ENCODE measurements at regions not wholly inside any gene's neighbourhood (a gene's known extent, or its start where the extent isn't known, plus 50 kb on each side); places are given as distances from the start of the nearest gene placed in this dataset.
"Not testable (repeated sequence)": the region's sequence is repeated elsewhere in the genome, so short reads cannot be mapped to it uniquely, and the experiment has no call there.

- DNase-seq (ENCODE audit: low read depth in 2 of 2), result not testable (repeated sequence)
These were observed 101.4 kb upstream of the FAM3C start for GRCh38 chr7:121497545-121497944.

GRCh38 chr7:121494516-121494915 lies 98.4 kb upstream of the FAM3C start:
- no peak for DNase-seq (ENCODE audit: low read depth in 2 of 2)

DNA sequence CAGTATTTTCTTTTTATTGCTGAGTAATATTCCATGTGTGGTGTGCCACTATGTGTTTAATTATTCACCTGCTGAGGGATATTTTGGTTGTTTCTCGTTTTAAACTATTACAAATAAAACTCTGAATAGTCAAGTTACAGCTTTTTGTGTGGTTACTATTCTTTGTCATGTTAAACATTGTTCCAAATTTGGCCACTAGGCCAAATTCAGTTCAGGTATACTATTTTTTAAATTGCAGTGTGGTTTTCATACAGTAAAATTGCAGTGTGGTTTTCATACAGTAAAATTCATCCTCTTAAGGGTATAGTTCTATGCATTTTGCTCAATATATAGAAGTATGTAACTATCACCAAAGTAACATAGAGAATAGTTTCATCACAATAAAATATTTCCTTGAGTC lies 97.4 kb upstream of the FAM3C start:
- DNase-seq (ENCODE audit: low read depth in 2 of 2), result no peak

- DNase-seq (ENCODE audit: low read depth in 2 of 2), result no peak
These were observed 94.2 kb upstream of the FAM3C start for GRCh38 chr7:121490309-121490708.

- no peak for DNase-seq (ENCODE audit: low read depth in 2 of 2)
These were observed 93.3 kb upstream of the FAM3C start for GRCh38 chr7:121489440-121489839.

DNA sequence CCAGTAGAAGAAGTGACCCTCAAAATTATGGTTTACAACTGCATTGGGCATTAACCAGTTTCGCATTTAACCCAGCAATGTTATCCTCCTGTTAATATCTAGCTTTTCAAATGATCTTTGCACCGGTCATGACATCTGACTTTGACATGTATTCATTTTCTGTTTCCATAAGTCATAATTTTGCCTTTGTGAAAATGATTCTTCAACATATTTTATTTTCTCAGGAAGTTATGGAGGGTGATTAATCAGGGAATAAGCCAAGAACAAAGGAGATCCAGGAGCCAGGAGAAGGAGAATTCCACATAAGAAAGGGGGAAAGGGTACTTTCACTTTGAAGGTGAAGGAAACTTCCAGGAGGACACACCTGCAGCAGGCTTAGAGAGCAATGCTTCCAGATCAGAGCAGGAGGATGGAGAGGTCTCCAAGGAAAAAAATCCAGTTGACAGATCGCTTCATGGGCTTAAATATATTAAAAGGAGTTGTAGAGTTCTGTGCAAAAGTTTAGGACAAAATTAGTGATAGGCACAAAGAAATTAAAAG lies 92.1 kb upstream of the FAM3C start:
- no peak for DNase-seq (ENCODE audit: low read depth in 2 of 2)

- DNase-seq (ENCODE audit: low read depth in 2 of 2), result no peak
These were observed 90.5 kb upstream of the FAM3C start for GRCh38 chr7:121486590-121486989.

DNA sequence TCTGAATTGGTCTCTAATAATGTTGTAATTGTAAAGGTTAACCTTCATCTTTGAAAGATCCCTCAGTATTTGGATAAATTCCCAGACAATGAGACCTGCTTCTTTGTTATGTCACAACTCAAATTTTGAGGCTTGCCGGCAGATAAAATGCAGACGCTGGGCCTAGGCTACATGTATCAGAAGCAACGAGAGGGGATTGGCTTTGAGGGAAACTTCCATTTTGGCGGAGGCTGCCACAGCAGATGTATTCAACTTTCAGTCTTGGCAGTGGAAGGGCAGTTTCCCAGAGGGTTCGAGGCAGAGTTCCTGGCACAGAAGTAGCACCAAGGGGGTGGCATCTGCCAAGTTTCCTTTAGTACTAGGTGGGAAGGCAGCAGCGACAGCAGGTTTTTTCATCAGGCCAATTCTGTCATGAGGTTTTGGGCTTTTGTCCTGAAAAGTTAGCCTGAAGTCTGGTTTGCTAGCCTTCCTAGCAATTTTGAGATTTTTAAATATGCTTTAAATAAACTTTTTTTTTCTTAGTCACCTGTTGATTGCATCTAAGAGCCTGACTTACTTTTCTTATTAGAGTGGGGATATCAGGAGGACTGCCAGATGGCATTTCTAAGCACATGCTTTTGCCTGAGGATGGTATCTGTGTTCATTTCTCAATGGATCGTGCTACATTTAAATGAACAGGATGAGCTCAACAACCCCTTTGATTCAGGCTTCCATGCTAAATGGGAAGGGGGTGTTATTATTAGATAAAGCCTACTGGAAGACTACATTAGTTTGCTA lies 89.5 kb upstream of the FAM3C start:
- DNase-seq (ENCODE audit: low read depth in 2 of 2), result no peak

- no peak for DNase-seq (ENCODE audit: low read depth in 2 of 2)
These were observed 88.1 kb upstream of the FAM3C start for GRCh38 chr7:121484089-121484763.

- no peak for DNase-seq (ENCODE audit: low read depth in 2 of 2)
These were observed 84.6 kb upstream of the FAM3C start for GRCh38 chr7:121480566-121481335.

GRCh38 chr7:121480058-121480457 lies 84.0 kb upstream of the FAM3C start:
- DNase-seq (ENCODE audit: low read depth in 2 of 2), result no peak

GRCh38 chr7:121479466-121479865 lies 83.4 kb upstream of the FAM3C start:
- no peak for DNase-seq (ENCODE audit: low read depth in 2 of 2)

DNA sequence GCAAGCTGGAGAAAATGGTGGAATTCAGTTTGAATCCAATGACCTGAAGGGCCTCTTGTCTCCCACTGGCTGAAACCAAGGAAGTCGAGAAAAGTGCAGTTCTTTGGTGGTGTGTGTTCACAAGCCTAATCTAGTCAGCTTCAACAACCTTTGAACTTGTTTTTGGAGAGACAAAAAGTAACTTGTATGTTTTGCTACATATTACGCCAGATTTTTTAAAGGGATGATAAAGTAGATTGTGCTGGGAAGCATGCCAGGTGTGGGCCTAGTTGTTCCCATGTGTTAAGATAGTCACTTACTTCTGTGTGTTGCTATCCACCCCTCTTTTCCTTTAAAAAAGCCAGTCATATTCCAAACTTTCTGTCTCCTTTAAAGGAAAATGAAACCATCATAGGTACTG lies 79.7 kb upstream of the FAM3C start:
- no peak for DNase-seq (ENCODE audit: low read depth in 2 of 2)

DNA sequence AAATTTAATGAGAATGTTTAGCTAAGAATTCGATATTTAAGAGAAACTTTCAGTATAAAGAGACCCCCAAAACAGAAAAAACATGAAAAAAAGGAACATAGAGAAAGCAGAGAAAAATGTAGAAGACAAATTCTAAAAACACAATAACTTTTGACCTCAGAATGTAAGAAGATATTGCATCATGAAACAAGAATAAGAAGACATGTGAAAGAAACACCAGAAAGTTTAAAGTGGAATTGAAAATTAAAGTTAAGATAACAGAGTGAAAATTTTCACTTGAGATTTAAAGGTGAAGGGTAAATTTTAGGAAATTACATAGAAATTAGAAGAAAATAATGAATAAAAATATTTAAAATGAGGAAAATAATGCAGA lies 78.2 kb upstream of the FAM3C start:
- DNase-seq (ENCODE audit: low read depth in 2 of 2), result no peak

DNA sequence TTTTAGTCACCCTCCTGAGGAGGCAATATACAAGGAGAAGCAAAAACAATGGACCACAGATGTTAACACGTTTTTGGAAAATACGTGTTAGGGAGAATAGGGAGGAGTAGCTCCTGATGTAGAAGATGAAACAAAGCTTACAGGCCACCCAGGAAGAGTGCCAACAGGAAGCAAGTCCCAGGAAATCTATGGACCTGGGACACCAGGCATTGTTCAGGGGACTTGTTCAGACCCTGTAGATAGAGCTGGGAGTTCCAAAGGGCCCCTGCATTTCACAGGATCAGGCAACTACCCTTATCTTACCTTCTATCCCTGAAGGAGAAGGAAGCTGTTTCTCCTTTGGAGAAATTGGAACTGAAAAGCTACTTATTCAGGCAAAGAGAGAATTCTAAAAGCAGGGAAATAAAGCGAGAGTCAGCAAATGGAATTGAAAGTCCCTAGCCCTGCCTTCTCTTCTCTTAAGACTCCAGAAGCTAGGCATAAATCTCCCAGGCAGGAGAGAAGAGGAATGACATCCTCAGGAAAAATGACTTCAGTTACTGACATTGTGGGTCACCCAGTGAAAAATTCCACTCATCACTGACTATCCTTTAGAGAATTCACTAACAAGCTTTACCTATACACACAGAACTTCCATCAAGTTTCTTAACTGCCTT lies 77.7 kb upstream of the FAM3C start:
- no peak for DNase-seq (ENCODE audit: low read depth in 2 of 2)

DNA sequence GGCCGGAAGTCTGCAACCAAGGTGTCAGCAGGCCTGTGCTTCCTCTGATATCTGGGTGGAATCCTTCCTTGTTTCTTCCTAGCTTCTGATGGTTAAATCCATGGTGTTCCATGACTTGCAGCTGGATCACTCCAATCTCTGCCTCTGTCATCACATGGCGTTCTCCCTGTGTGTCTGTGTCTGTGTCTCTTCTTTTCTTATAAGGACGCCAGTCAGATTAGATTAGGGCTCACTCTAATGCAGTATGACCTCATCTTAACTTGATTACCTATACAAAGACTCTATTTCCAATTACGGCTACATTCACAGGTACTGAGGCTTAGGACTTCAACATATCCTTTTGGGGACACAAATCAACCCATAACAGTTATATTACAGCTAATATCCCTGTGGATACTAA lies 70.3 kb upstream of the FAM3C start:
- DNase-seq (ENCODE audit: low read depth in 2 of 2), result no peak

DNA sequence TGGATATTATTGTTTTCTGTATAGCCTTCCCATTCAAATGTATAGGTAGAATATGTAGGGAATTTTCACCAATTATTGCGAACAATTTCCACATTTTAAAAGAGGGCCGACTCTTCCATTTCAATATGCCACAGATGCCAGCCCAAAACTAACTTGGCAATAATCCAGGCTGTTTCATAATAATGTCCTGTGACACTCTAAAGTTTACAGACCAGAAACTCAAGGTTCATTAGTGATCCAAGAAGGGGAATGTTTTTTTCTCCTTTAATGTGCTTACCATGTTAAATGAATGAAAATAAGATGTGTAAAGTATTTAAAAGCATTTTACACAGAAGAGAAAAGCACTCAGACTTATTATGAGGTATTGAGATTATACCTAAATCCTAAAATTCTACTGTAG lies 63.0 kb upstream of the FAM3C start:
- DNase-seq (ENCODE audit: low read depth in 2 of 2), result no peak

- no peak for DNase-seq (ENCODE audit: low read depth in 2 of 2)
These were observed 60.8 kb upstream of the FAM3C start for GRCh38 chr7:121456785-121457359.

GRCh38 chr7:121456015-121456414 lies 59.9 kb upstream of the FAM3C start:
- DNase-seq (ENCODE audit: low read depth in 2 of 2), result no peak

- no peak for DNase-seq (ENCODE audit: low read depth in 2 of 2)
These were observed 56.3 kb upstream of the FAM3C start for GRCh38 chr7:121452389-121452788.

DNA sequence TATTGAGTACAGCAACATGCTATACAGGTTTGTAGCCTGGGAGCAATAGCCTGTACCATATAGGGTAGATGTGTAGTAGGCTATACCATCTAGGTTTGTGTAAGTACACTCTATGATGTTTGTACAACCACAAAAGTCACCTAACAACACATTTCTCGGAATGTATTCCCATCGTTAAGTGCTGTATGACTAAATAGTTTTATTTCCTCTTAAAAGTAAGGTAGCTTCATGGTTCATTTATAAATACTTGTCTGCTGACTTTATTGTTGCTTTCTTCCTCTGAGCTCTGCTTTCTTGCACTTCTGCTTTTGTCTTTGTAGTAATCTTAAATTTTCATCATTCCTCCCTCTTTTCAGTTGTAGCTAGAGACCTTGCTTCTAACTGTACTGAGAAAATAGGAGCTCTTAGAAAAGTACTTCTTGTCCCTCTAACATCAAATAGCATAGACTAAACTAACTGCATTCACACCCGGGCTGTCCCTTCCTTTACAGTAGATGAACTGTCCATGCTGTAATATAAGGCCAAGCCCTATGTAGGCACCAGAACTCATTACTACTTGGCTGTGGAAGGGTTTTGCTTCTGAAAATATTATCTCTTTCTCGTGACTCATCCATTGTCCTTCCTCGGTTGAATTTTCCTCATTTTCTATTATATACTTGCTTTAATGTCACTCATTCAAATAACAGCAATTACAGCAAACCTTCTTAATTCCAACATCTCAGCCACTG lies 55.4 kb upstream of the FAM3C start:
- DNase-seq (ENCODE audit: low read depth in 2 of 2), result no peak
